Esophagus squamous epithelium (tissue), 4 donors: ENCODE measurements at regions not wholly inside any gene's neighbourhood (a gene's known extent, or its start where the extent isn't known, plus 50 kb on each side); places are given as distances from the start of the nearest gene placed in this dataset.
"Not testable (repeated sequence)": the region's sequence is repeated elsewhere in the genome, so short reads cannot be mapped to it uniquely, and the experiment has no call there.

Experiments
- POLR2A ChIP-seq, 4 donors: fragments of 450-650 bp; IDR thresholded peaks; one replicate each; pipeline ENCODE4 v1.6.1; 2017; ENCODE audit warnings: antibody characterized with exemption in 4 of 4, mild to moderate bottlenecking in 4 of 4, moderate library complexity in 3 of 4
- TF ChIP-seq, protein P1 (sequence below), 6 experiments: fragments of 450-650 bp in 4 of 6; fragments of 200-600 bp in 2 of 6; sonication (generic) in 2 of 6; IDR thresholded peaks; one replicate each; pipeline ENCODE4 v1.5.1; 2016 to 2019; ENCODE audit warnings: antibody characterized with exemption in 6 of 6, mild to moderate bottlenecking in 4 of 6, moderate library complexity in 4 of 6

DNA sequence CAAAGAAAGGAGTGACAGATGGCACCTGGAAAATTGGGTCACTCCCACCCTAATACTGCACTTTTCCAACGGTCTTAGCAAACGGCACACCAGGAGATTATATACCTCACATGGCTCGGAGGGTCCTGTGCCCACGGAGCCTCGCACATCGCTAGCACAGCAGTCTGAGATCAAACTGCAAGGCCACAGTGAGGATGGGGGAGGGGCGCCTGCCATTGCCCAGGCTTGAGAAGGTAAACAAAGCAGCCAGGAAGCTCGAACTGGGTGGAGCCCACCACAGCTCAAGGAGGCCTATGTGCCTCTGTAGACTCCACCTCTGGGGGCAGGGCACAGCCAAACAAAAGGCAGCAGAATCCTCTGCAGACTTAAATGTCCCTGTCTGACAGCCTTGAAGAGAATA, 1149.7 kb downstream of the DNAJB9 start:
- not testable (repeated sequence) for TF ChIP-seq POLR2A (IDR thresholded peaks at IDR 0.05)
- TF ChIP-seq, protein P1, sequence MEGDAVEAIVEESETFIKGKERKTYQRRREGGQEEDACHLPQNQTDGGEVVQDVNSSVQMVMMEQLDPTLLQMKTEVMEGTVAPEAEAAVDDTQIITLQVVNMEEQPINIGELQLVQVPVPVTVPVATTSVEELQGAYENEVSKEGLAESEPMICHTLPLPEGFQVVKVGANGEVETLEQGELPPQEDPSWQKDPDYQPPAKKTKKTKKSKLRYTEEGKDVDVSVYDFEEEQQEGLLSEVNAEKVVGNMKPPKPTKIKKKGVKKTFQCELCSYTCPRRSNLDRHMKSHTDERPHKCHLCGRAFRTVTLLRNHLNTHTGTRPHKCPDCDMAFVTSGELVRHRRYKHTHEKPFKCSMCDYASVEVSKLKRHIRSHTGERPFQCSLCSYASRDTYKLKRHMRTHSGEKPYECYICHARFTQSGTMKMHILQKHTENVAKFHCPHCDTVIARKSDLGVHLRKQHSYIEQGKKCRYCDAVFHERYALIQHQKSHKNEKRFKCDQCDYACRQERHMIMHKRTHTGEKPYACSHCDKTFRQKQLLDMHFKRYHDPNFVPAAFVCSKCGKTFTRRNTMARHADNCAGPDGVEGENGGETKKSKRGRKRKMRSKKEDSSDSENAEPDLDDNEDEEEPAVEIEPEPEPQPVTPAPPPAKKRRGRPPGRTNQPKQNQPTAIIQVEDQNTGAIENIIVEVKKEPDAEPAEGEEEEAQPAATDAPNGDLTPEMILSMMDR (IDR thresholded peaks at IDR 0.05): not testable (repeated sequence)
